ENCODE measurements at regions not wholly inside any gene's neighbourhood (a gene's known extent, or its start where the extent isn't known, plus 50 kb on each side); places are given as distances from the start of the nearest gene placed in this dataset.

DNA sequence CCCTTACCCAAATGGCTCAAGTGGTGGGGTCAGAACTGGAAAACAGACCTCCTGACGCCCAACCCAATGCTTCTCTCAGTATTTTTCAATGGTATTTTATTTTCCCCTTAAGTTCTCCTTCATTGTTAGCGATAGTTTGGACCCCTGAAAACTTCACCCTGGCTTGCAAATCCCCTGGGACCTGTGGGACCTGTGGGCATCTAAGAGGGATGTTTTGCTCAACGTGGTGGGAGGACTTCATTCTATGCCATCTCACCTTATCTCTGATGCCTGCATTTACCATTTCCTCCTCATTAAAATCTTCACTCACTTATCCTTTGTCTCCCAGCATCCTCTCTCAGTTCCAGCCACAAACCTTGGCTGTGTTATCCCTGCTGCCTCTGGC is 59.4 kb upstream of the GZMB start:
- no peak for DNase-seq (ENCODE audit: low spot score)

DNA sequence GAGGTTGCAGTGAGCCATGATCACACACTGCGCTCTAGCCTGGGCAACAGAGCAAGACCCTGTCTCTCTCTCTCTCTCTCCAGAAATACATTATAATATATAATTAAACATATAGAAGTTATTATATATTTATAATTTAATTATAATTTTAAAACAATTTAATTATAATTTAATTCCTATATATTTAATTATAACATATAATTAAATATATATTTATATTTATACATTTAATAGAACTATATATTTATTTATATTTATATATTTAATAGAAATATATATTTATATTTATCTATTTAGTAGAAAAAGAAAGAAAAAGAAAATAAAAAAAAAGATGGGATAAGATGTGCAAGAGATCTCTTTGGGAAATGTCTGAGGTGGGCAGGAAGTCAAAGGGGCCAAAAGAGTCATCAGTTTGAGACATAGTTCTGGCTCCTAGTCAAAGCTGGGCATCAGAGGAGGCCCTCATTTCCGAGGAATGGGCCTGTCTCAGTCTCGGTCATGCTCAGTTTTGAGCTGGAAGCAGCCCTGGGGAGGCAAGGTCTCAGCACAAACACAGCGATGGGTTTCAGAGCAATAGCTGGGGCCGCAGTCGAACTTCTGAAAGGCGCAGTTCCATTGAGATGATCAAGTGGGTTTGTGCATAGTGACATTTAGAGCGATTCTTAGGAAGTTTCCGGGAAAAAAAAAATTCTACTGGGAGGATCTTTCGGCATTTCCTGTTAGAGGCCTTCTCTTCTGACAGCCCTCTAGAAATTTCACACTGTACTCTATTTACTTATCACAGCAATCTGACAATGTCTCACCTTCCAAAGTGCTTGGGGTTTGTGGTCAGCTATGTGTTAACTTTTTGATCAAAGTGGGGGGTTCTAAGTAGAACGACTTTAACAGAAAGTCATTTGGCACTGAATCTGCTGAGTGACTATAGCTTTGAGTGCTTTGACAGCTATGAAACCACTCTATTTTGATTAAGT is 58.7 kb upstream of the GZMB start:
- no peak for DNase-seq (ENCODE audit: low spot score)

DNA sequence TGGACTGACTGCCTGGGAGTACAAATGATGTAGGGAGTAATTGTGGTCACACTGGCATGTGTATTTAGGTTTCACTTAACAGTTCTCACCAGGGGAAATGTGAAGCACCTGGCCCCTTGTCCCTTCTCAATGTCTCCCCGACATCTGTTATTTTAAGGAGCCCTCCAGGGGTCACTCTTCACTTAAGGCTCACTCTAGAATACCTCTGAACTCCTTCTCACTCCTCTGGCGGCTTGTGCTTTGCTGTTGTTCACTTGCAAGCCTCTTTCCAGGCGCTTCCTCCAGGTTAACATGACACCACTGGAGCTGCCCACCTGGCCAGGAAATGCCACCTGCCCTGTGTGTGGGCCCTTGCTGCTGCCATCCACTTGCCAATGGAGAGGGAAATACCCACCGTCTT is 56.5 kb upstream of the GZMB start:
- DNase-seq (ENCODE audit: low spot score) = no peak

GRCh38 chr14:24688030-24688658 is 54.2 kb upstream of the GZMB start:
- no peak for DNase-seq (ENCODE audit: low spot score)

Data from D341Med (cell line).